NCI-H510A (cell line): ENCODE measurements at regions not wholly inside any gene's neighbourhood (a gene's known extent, or its start where the extent isn't known, plus 50 kb on each side); places are given as distances from the start of the nearest gene placed in this dataset.

Experiments used
- DNase-seq: peaks from one replicate; lab custom pipeline; 2025; lab: John Stamatoyannopoulos, UW

DNA sequence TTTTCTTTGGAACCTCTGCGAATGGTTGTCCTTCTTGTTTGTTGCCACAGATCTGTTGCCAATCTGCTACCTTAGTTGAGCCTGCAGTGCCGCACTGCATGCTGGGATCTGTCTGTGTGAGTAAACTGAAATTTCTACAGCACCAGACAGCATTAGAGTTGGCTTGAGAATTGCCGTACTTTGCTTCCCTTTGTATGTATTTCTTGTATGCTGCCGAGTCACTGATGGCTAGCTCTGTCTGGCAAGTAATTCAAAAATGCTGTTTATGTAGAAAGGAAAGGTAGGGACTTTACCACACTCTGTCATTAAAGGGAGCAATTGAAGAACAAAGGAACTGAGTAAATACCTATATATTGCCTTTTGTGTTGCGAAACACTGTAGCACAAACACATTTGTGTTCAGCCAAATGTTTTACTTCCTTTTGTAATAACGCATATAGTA lies 857.4 kb downstream of the USP25 start:
- DNase-seq, result no peak

DNA sequence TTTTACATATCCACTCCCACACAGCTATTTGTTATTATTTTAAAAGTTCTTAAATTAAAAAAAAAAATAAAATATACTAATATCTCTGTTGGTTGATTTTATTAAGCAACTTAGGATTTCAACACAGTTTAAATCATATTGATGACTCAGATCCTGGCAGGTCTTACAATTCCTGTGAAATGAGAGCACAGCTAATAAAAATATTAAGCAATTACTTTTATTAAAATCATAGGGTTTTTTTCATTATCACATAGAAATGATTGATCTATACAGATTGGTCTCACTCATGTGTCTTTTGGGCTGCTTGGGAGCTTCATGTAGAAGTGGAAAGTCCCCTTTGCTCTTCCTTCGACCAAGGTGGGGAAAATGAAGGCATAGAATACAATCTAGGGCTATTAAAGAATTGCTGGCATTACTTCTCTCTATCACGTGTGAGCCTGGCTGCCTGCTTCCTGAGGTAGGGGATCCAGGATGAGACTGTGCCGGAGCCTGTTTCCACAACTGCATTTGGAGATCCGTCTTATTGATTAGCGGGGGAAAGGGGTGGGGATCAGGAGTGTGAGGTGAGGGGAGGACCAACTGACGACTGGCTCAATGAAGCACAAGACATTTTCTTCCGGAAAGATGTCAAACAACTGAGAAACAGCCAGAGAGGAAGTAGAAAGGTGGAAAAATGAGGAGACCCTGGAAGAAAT lies 858.0 kb downstream of the USP25 start:
- no peak for DNase-seq

DNA sequence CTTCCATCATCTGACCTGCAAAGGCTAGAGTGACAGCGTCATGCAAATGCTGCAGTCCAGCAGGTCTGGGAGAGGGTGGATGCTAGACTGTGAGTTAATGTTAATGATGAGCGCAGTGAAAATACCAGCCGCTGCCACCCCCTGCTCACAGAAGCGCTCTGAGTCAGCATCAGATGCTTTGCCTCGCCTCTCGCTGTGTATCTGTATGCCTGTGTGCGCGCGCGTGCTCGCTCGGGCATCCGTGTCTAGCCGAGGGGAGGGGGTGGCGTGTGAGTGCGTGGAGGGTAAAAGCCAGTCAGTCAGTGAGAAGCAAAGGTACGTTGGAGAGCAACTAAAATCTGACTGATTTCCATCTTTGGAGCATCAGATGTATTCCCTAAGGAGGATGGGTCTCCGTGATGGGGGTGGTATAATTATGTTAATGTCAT lies 858.7 kb downstream of the USP25 start:
- DNase-seq, result no peak

DNA sequence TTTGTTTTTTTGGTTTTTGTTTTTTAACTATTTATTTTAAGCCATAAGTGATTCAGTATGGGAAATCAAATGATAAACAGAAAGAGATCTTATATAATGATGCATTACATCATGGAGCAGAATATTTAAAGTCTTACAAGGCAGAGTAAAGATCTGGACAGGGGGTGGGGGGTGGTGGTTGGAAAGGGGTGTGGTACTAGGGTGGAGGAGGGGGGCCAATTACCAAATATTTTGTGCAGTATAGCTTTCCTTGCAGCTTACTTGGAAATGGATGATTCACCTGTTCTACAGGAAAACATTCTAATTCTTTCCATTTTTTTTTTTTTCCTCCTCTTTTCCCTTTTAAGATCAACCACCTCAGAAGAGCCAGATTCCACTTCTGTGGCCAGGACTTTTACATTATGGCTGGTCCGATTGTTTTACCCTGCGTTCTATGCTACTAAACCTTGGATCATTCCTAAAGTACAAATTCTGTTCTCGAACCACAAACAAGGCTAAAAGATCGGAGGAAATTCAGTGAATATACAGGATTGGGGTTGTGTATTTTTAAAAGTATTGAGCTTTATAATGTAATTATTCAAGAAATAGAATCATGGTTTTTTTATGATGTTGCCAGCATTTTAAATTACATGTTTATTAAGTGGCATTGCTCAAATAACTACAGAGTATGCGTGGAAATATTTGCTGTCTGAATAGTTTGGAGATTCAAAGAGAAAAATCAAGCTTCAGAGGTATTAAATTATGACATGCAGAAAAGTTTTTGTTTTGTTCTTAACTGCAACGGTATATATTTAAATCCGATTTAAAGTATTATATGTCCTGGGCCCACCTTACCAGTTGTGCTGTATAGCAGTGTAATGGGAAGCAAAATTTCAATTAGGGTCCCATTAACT lies 859.5 kb downstream of the USP25 start:
- no peak for DNase-seq

DNA sequence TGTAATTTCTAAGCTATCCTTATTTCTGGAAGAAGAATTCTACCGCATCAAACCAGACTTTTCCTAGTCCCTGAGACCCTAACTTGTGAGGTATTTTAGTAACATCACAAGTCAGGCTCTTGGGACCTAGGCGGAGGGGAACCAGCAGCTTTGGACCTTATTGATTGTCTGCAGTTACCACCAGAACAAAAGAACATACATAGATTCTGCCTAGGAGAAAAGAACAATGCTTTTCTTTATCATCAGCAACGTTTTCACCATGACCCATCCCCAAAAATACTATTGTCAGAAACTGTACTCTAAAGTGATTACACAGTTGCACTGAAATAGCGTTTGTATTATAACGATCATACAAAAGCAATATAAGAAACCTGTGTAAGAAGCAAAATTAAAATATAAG lies 860.4 kb downstream of the USP25 start:
- no peak for DNase-seq

DNA sequence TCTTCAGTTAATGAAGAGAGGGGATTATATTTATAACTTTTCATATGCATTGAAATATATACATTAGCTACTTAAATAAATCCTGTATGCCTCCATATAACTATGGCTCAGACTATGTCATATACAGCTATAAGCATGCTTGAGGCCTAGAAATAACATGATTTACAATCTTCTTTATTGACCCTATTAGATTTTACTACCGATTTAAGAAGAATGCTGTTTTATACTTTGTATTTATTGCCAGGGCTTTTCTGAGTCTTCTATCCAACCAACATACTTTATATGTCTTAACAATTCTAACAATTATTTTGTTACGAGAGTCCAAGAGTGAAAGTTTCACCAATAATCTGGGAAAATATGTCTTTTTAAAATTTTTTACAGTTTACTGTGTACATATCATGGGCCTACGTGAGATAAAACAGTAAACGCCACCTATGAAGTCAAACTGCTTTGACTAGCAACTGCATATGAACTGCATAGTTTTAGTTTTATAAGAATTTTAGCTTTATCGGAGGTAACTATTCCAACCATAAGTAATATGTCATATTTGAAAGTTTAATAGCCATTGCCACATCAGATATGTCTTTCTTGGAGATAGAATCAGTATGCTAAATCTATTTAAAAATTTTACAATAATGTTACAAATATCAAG lies 861.0 kb downstream of the USP25 start:
- DNase-seq, result no peak

DNA sequence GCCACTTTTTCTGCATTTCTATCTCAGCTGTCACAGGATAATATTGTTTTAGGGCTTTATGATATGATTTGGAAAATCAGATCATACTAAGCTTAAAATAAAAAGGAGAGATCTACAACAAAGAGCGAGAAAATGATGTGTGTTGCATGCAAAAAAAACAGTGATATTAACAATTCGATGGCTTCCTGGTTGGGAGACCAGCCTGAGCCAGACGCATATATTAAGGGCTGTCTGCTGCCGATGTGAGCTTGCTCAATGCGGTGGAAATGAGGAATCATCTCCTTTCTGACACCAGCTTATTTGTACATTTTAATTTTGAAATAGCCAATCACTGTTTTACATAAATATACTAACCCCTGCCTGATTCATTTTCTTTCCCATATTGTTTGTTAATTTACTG lies 862.6 kb downstream of the USP25 start:
- no peak for DNase-seq

DNA sequence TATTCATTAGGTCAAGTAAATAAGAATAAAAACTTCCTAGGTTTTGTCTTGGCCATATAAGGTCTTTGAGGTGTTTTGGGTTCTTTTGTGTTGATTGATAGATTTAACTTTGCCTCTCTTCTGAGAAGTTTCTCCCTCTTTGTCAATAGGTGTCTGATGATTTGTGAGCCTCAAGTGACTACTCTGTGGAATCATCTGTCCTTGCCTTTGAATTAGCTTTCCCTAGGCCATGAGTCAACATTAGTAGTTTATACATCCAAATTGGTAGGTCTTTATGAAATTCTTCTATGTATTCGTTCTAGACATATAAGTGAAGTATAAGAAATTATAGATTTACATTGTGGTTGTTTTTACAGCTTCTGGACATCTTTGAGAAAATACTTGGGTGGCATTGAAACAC lies 864.4 kb downstream of the USP25 start:
- DNase-seq, result no peak

DNA sequence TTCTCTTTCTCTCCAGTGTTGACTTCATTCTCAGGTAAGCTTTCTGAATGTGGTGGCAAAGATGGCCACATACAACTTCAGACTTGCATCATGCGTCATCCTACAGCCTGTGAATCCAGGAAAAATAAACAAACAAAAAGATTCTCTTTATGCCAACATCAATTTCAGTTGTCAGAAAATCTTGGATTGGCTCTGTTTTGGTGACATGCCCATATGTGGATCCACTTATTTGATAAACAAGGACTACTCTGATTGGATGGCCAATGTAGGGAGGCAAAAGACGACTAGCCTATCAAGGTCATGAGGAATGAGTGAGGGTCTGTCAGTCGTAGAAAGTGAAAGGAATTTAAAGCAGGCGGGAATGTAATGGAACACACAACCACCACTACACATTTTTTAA lies 866.6 kb downstream of the USP25 start:
- DNase-seq, result no peak

DNA sequence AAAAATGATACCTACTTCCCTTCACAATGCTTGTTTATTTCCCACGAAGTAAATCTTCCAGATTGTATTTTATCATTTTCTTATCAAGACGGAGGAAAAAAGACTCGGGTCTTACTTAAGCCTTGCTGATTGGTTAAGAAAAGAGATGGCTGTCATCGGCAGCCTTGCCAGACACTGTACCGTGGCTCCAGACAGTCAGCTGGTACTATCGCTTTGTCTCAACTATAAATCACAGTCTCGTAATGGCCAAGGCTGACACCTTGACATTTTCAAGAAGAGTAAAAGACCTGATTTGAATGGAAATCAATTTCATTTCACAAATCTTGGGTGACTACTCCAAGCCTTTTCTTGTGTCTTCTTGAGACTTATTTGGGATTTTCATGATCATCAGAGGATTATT lies 868.0 kb downstream of the USP25 start:
- no peak for DNase-seq

DNA sequence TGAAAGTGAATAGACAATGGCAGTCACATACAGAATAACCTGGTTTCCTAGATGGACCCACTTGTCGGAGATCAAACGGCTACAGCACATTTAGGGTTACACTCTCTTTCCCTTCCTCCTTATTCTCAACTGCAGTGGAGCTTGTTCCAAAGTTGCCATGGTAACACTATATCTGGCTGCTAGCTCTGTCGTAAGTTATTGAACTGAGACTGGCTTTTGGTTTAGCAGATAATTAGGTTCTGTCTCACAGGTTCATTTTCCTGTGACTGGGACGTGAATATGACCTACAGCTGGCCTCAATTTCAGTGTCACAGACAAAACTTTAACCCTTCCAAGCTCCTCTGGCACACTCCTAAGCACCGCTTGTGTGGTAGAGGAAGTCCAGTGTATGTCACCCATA lies 875.8 kb downstream of the USP25 start:
- DNase-seq, result no peak

DNA sequence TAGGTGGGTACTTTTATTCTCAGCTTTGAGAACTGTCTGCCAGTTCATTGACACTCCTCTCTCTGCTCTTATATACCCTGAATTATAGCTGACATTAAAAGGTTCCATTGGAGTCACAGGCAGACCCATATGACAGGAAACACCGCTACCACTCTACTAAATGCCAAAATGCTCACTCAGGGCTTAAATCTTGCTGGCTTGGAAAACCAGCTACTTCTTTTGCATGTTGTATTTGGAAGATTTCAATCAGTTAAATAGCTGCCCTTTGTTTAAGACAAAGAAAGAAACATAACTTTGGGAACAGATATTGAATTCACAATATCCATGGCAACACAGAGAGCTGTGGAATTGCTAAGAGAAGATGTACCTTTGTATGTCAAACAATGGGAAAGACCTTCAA lies 876.5 kb downstream of the USP25 start:
- no peak for DNase-seq

DNA sequence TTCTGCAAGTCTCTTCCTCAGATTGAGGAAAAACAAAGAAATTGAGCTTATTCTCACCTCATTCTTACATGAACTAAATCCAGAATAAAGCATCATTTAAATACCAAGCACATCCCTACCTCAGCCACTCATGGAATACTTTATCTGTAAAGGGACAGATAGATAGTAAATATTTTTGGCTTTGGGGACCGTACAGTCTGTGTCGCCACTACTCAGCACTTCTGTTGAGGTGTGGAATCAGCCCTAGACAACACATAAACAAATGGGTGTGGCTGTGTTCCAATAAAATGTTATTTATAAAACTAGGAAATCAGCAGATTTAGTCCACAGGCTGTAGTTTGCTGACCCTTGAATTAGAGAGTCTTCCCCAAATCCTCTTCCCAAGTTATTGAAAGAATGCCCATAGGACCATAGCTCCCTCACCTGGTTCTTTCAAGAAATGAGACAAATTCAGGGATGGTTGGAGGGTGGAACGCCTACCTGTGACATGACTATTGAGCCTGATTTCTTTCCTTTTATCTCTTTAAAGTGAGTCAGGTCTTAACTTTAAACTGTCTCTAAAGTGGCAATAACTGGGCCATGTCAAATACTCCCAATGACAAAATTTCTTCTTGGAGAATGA lies 878.5 kb downstream of the USP25 start:
- no peak for DNase-seq

DNA sequence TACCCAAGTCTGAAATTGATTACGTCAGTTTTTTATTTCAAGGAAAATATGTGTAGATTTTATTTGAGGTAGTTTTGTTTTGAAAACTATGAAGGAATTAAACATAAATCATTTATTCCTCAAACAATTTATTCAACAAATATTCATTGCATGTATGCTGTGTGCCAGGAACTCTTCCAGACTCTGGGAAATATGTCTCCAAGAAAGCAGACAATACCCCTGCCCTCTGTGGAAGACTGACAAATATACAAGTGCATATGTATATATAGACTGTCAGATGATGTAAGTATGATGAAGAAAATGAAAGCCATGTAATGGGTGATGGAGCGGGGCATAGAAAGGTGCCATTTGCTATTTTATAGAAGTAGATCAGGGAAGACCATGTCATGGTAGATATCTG lies 889.5 kb downstream of the USP25 start:
- no peak for DNase-seq

DNA sequence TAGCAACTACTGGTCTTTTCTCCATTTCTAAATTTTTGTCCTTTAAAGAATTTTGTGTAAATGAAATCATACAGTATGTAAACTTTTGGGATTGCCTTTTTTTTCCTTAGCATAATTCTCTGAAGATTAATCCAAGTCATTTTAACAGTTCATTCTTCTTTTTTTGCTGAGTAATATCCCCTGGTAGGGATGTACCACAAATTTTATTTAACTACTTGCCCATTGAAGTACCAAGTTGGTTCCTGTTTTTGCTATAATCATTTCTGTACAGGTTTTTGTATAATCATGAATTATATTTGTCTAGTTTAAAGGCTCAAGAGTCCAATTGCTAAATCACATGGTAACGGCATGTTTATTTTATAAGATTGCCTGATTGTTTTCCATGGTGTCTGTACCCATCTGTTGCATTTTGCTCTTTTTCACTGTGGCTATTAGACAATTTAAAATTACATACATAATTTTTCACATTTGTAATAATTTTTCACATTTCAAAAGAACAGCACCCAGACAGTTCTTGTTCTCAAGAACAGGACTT lies 891.1 kb downstream of the USP25 start:
- DNase-seq, result no peak

DNA sequence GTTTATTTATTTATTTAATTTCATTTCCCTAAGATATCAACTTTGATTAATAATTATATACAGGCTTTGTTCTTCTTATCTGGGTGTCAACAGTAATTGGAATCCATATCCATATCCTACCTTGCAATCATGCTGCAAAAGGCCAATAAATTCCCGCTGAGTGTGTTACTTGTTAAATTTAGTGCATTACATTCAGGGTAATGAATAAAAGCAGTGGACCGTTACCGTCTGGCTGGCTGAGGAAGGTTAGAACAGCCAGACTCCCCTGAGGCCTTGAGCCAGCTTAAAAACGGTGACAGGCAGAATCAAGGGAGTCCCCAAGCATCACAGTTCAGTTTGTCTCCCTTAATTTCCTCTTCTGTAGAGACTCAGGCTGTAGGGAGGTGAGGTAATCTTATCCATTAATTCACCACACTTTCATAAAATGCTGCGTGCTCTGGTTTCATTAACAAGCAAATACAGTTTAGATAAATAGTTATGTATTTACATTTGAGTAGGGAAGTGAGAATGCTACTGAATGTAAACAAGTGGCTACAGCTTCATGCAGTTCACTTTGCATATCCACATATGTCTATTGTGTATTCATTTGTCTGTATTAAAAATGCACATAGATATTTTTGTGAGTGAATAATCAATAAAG lies 888.2 kb upstream of the CXADR start:
- DNase-seq, result no peak

DNA sequence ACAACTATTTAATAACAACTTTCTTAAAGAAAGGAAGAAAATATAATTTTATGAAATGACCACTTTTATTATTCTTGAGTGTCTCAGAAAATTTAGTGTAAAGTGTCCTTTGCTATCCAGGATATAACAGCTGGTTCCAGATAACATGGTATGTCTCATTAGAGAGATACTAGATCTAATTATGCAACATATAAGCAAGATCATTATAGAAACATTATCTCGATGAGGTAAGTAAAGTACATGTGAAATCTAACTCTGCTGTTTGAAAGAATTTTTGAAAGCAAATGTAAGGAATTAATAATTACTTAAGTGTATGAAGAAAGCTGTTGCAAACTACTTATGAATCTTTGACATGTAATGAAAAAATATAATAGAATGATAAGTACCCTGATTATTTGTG lies 887.4 kb upstream of the CXADR start:
- no peak for DNase-seq

DNA sequence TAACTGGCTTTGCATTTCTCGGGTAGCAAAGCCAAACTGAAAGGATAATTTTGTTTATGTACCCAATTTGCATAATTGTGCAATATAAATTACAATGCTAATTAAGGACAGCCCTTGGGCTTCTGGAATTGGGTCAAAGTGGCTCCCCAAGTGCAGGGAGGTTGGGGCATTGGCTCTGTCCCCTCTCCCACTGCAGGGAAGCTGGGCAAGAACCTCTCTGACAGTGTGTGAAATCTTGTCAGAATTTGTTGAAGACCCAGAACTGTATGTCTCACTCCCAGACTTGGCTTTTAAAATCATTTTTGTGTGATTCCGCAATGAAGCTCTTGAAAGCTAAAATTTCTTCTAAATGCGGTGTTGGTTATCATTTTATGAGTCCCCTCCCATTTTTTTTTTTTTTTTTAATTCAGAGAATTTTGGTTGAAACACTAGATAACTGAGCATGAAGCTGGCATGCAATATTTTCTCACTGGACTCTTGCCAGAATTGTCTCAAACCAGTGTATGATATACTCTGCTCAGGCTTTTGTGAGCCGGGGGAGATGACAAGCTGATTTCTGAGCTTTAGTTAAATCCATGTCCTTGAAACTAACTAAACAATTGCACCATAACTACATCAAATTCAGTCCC lies 878.9 kb upstream of the CXADR start:
- DNase-seq, result no peak

DNA sequence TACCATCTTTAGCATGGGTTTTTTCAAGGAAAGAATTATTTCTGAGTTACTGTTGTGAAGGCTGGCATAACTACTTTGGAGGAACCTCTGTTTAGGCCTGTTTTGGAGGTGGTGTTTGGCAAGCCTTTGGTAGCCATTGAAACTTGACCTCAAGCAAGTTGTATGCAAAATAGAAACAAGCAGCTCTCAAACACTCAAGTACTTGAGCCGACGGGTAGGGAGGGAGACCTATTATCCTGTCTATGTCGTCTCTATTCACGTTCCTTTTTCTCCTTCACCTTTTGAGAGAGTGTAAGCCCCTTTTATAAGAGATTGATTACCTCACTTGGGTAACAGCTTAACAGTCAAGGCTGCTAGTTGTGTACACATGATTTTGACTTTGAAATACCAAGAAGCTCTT lies 878.3 kb upstream of the CXADR start:
- no peak for DNase-seq

DNA sequence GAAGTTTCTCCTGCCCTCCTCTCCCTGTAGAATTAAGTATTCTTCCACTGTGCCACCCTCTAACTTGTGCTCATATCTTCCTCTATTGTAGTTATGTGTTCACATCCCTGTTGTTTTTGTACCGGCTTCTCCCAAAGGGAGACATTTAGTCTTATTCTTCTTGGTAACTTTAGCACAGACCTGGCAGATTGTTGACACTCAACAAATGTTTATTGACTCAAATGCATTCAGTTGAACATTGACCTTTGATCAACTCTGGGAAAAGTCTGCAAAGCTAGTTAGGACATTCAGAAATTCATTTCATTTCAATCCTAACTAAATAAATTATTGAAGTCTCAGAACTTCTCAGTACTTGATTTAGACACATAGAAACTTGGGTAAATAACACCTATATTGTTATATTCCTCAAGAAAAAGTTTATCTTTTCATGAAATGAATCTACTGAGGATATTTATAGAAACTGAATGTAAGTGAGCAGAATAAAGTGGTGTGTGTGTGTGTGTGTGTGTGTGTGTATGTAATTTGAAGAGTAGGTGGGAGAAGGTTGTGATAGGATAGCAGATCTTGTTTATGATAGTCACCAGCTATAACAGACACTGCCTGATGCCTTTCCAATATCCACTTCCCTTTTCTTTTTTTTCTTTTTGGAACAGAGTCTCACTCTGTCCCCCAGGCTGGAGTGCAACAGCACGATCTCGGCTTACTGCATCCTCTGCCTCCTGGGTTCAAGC lies 872.4 kb upstream of the CXADR start:
- no peak for DNase-seq

DNA sequence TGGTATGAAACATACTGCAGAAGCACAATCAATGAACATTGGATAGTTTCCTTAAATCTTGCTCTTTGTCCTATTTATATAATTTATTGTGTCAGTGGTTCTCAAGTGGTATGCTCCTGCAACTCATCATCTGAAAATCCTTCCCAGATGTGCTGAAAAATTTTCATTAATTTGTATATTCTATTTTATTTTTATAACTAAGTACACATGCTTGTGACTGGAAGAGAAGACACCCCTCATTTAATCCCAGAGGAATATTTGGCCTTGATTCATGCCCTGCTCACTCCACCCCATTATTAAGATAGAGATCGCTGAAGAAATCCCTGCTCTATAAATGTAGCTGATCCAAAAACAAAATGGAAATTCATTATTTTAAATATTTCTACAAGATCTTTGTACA lies 870.5 kb upstream of the CXADR start:
- DNase-seq, result no peak
